GM18498 (cell line): ENCODE measurements at regions not wholly inside any gene's neighbourhood (a gene's known extent, or its start where the extent isn't known, plus 50 kb on each side); places are given as distances from the start of the nearest gene placed in this dataset.
"Not testable (repeated sequence)": the region's sequence is repeated elsewhere in the genome, so short reads cannot be mapped to it uniquely, and the experiment has no call there.

Source experiments
- ATAC-seq: cut with Tn5 transposase; IDR thresholded peaks from one replicate; pipeline ENCODE4 v1.9.1; 2021; ENCODE audit warnings: mild to moderate bottlenecking, moderate library complexity; ENCODE audit not compliant: unreplicated experiment

GRCh38 chr11:38595359-38596016 lies 1997.5 kb upstream of the RAG2 start:
- not testable (repeated sequence) for ATAC-seq

GRCh38 chr11:38594895-38595294 lies 1996.9 kb upstream of the RAG2 start:
- no peak for ATAC-seq

DNA sequence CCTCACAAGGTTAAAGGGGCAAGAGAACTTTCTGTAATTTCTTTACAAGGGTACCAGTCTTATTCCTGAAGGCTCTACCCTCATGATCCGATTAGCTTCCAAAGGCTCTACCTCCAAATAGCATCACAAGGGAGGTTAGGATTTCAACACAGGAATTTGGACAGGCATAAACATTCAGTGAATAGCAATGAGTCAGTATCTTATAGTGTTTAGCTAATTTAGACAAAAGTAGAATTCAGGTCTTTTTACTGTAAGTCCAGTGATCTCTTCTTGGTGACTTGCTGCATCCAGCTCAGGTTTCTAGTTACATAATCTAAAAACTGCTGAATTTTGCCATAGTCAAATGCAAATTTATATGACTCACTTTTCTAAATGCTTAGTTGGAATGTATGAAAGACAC lies 1995.6 kb upstream of the RAG2 start:
- ATAC-seq, result no peak

DNA sequence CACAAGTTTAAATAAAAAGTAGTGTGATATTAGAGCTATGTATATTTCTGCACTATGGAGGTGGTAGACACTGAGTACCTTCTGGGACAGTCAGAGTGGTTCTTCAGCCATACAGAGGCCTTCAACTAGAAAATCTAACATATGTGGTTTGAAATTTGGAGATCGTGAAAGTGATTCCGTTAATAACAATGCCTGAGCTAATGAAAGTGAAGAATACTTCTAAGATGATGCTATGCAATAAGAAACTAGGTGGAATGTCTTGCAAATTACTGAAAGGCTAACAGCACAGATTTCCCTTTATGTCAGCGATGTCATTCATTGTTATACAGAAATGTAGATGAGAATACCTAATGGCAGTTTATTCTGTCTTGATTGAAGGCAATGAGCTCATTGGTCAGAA lies 1984.7 kb upstream of the RAG2 start:
- ATAC-seq, result no peak

DNA sequence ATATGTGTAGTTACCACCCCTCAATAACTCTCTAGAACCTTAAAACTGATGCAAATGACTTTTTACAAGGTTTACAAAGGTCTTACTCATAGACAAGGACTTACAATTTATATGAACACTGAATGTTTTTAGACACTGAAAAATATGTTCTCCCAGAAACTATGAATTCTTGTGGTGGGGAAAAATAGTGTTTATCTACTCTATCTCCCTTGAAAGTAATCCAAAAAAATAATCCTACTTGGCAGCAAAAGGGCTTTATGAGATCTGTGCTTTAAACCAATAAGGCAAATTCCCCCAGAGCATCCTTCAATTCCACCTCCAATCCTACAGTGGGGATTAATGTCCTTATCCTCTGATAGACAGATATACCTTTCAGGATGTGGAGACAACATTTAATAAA lies 1984.1 kb upstream of the RAG2 start:
- ATAC-seq, result no peak

DNA sequence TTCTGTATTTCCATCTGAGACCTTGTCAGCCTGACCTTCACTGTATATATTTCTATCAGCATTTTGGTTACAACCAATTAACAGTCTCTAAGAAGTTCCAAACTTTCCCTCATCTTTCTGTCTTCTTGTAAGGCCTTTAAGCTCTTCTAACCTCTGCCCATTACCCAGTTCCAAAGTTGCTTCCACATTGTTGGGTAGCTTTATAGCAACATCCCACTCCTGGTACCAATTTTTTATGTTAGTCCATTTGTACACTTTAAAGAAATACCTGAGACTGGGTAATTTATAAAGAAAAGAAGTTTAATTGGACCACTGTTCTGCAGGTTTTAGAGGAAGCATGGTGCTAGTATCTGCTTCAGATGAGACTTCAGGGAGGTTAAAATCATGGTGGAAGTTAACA lies 1979.7 kb upstream of the RAG2 start:
- ATAC-seq, result no peak

GRCh38 chr11:38562562-38562961 lies 1964.5 kb upstream of the RAG2 start:
- ATAC-seq, result no peak

DNA sequence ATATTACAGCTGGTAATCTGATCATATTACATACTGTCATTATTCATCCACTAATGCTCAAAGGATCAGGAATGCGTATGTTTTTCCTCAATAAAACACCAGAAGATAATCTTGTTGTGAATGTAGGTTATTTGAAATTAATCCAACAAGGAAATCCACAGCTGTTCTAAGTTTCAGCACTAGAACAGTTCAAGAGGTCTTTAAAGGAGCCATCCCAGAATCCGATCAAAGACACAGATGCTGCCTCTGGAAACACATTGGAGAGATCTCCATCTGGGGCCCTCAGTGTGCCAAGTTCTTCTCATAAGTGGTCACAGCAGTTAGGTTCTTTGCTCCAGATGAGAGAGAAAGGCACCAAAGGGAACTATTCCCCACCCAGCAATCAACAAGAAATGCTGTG lies 1955.1 kb upstream of the RAG2 start:
- no peak for ATAC-seq

- no peak for ATAC-seq
These were observed 1949.4 kb upstream of the RAG2 start for GRCh38 chr11:38547462-38547861.

- ATAC-seq, result no peak
These were observed 1946.0 kb upstream of the RAG2 start for GRCh38 chr11:38543986-38544385.

- ATAC-seq, result no peak
These were observed 1945.3 kb upstream of the RAG2 start for GRCh38 chr11:38543311-38543710.

- ATAC-seq, result no peak
These were observed 1941.0 kb upstream of the RAG2 start for GRCh38 chr11:38538866-38539680.

DNA sequence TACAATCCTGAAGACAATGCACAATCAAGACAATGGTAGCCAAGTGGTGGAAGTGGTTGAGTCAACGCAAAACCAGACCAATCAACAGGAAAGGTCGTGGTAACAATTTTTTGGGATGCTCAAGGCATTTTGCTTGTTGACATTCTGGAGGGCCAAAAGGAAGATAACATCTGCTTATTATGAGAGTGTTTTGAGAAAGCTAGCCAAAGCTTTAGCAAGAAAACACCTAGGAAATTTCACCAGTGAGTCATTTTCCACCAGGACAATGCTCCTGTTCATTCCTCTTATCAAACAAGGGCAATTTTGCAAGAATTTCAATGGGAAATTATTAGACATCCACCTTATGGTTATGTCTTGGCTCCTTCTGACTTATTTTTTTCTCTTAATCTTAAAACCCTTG lies 1932.2 kb upstream of the RAG2 start:
- no peak for ATAC-seq

- ATAC-seq, result no peak
These were observed 1926.9 kb upstream of the RAG2 start for GRCh38 chr11:38524945-38525344.

- ATAC-seq, result no peak
These were observed 1920.0 kb upstream of the RAG2 start for GRCh38 chr11:38517991-38518390.

GRCh38 chr11:38512830-38513229 lies 1914.8 kb upstream of the RAG2 start:
- not testable (repeated sequence) for ATAC-seq

DNA sequence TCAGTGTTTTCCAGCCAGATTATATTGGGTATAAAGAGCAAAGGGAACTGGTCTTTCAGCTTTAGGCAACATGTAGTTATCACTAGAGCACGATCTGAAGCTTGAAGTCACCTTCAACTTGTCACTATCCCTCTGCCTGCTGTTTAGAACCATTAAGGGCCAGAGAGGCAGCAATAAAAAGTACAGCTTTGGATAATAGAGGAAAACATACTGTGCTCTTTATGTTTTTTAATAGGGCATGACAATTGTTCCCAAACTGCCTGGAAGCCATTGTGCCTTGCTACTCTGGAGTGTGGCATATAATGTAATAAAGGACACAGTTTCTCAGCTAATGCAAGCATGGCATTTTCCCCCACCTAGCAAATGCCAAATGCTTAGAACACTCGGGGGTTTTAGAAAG lies 1912.0 kb upstream of the RAG2 start:
- no peak for ATAC-seq

GRCh38 chr11:38503876-38504275 lies 1905.8 kb upstream of the RAG2 start:
- ATAC-seq, result no peak

DNA sequence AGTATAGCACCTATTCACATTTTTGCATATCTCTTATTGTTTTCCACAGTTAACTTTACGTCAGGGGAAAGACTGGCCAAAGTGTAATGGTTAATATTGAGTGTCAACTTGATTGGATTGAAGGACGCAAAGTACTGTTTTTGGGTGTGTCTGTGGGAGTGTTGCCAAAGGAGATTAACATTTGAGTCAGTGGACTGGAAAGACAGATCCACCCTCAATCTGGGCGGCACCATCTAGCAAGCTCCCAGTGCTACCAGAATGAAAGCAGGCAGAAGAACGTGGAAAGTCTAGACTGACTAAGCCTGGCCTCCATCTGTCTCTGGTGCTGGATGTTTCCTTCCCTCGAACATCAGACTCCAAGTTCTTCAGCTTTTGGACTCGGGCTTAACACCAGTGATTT lies 1900.7 kb upstream of the RAG2 start:
- ATAC-seq, result no peak

DNA sequence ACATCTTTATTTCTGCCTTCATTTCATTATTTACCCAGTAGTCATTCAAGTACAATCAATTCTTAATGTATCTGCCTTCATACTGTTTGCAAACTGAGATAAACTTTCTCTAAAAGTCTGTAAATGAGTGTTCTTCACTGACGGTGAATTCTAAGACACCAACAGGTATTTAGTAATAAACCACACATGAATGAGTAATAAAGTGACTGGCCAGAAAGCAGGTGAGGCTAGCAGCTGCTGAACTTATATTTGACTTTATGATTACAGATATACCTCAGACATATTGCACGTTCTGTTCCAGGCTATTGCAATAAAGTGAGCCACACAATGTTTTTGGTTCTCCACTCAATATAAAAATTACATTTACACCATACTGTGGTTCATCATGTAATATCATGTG lies 1894.0 kb upstream of the RAG2 start:
- no peak for ATAC-seq

- no peak for ATAC-seq
These were observed 1883.4 kb upstream of the RAG2 start for GRCh38 chr11:38481391-38481790.

GRCh38 chr11:38476808-38477575 lies 1879.0 kb upstream of the RAG2 start:
- no peak for ATAC-seq
